ENCODE measurements at regions not wholly inside any gene's neighbourhood (a gene's known extent, or its start where the extent isn't known, plus 50 kb on each side); places are given as distances from the start of the nearest gene placed in this dataset.

DNA sequence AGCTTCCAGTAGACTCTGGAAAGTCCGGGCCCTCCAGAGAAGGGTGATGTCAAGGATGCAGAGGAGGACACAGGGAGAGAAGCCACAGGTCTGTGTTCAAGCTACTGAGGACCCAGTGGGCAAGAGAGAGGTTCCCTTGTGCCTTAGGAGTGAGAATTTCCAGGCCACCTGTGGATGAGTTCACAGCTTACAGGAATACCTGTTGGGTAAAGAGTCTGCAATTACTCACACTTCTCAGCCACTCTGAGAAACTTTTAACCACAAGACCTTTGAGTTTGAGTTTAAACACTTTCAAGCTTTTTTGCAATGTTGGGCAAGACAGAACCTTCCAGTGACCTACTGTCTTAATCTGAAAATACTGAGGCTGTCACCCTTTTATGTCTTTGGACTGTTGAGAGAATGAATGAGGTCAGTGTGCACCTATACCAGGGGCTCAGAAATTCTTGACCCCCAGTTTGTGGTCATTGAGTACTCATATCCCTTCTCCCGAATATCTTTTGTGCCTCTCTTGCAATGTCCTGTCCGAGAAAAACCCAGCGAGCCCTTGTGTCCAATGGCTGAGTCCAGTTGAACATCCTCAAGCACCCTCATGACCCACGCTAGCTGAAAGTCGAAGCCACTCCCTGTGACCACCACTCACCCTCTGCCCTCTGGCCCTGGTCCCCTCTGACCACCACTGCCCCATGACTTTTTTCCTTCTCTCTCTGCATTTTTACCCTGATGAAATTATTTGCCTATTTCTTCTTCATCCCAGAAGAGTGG lies 368.5 kb upstream of the ZNF507 start:
- 0% methylated on average over 6 of the region's 6 CpGs for WGBS (ENCODE audit: missing lambda C conversion rate)
- no peak for FAIRE-seq

DNA sequence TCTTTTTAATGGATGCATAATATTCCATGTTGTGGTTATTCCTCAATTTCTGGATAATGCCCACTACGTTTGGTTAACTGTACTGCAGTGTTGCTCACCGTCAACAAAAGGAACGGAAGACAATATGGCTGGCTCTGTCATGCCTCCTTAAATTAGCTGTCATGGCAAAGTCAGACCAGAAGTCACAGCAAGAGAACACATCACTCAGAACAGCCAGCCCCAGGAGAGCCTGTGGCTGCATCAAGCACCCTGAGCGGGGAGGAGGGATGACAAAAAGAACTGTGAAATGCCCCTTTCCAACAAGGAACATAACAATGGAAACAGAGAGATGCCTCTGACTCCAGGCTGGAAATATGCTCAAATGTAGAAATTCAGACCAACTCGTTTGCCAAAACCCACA lies 366.0 kb upstream of the ZNF507 start:
- WGBS (ENCODE audit: missing lambda C conversion rate): 10% methylated on average over 5 of the region's 5 CpGs
- Histone ChIP-seq H3K4me3 (no peak overlapping the region), H3K4me2 (no peak overlapping the region), H3K4me1 (no peaks in the 10 kb centered on the region), H3K9me3 (0 out of 3 replicates have a peak, but pooled peaks cover 4% of the 10 kb centered on the region), H3K27ac (no peak overlapping the region)
- FAIRE-seq (peak; percentile 36), ATAC-seq (no peak), DNase-seq (ENCODE audit: low read depth in 1 of 2, low spot score in 1 of 2) (no peak)
- ChIA-PET CTCF (interaction anchor here (1.1 to 1.5 kb wide), 2 partner anchors 10 to 245 kb away, joined by 4 to 5 read pairs; no protein-coding TSS in a partner anchor), POLR2A (interaction anchor here (0.6 kb wide), 1 partner anchor 839 kb away, joined by 3 read pairs; no protein-coding TSS in a partner anchor)
- TF ChIP-seq E2F6 (IDR thresholded peaks at IDR 0.05; ENCODE audit: borderline replicate concordance, low read depth): no peak
- no peak for TF ChIP-seq MAZ (IDR thresholded peaks at IDR 0.05; ENCODE audit: borderline replicate concordance, low read depth, low read length)
- TF ChIP-seq BCL3 (IDR thresholded peaks at IDR 0.05): no peak
- no peak for TF ChIP-seq FOSB (CRISPR knock-in tag; IDR thresholded peaks at IDR 0.05)
- no peak for TF ChIP-seq RCOR1 (IDR thresholded peaks at IDR 0.05; ENCODE audit: low read depth, low read length)
- no peak for TF ChIP-seq CEBPB (IDR thresholded peaks at IDR 0.05)
- TF ChIP-seq KDM5A (IDR thresholded peaks at IDR 0.05): no peak
- no peak for TF ChIP-seq FOXS1 (CRISPR knock-in tag; IDR thresholded peaks at IDR 0.05)
- TF ChIP-seq ZC3H11A (IDR thresholded peaks at IDR 0.05): no peak
- TF ChIP-seq, protein P1, sequence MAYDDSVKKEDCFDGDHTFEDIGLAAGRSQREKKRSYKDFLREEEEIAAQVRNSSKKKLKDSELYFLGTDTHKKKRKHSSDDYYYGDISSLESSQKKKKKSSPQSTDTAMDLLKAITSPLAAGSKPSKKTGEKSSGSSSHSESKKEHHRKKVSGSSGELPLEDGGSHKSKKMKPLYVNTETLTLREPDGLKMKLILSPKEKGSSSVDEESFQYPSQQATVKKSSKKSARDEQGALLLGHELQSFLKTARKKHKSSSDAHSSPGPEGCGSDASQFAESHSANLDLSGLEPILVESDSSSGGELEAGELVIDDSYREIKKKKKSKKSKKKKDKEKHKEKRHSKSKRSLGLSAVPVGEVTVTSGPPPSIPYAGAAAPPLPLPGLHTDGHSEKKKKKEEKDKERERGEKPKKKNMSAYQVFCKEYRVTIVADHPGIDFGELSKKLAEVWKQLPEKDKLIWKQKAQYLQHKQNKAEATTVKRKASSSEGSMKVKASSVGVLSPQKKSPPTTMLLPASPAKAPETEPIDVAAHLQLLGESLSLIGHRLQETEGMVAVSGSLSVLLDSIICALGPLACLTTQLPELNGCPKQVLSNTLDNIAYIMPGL (CRISPR knock-in tag; IDR thresholded peaks at IDR 0.05; ENCODE audit: borderline replicate concordance): no peak
- no peak for TF ChIP-seq ZNF302 (CRISPR knock-in tag; IDR thresholded peaks at IDR 0.05)
- TF ChIP-seq MYC (IDR thresholded peaks at IDR 0.05; ENCODE audit: borderline replicate concordance, low read length): no peak

More for the DNA sequence above, 368.5 kb upstream of the ZNF507 start:
- Histone ChIP-seq H3K4me3 (no peak overlapping the region), H3K4me1 (no peaks in the 10 kb centered on the region), H3K27ac (no peak overlapping the region), H3K9me3 (0 out of 3 replicates have a peak, but pooled peaks cover 8% of the 10 kb centered on the region), H3K4me2 (no peak overlapping the region)
- no peak for TF ChIP-seq CHD2 (IDR thresholded peaks at IDR 0.05; ENCODE audit: low read length, partially characterized antibody)
- TF ChIP-seq TFCP2L1 (CRISPR knock-in tag; IDR thresholded peaks at IDR 0.05): no peak
- no peak for TF ChIP-seq E2F6 (IDR thresholded peaks at IDR 0.05; ENCODE audit: borderline replicate concordance, low read depth)
- no peak for TF ChIP-seq POLR2A (IDR thresholded peaks at IDR 0.05; ENCODE audit: low read length)
- no peak for TF ChIP-seq ZFP36 (IDR thresholded peaks at IDR 0.05; ENCODE audit: borderline replicate concordance, partially characterized antibody)
- TF ChIP-seq EP300 (IDR thresholded peaks at IDR 0.05): no peak
- no peak for TF ChIP-seq BCL3 (IDR thresholded peaks at IDR 0.05)
- ChIA-PET CTCF (interaction anchor here (0.8 kb wide), 1 partner anchor 18 kb away, joined by 3 read pairs; no protein-coding TSS in a partner anchor), POLR2A (no interaction called here)
- DNase-seq (ENCODE audit: low read depth in 1 of 2, low spot score in 1 of 2) (no peak), ATAC-seq (no peak)

Data from A549 (cell line).